DND-41 (cell line): ENCODE measurements at regions not wholly inside any gene's neighbourhood (a gene's known extent, or its start where the extent isn't known, plus 50 kb on each side); places are given as distances from the start of the nearest gene placed in this dataset.
A peak's percentile ranks its signal among the peaks of the same experiment; 100 is the strongest.

ENCODE experiments used
- ATAC-seq: fragments of 200-7000 bp; cut with Tn5 transposase; 3 replicates; pipeline ENCODE4 v1.9.1; 2021; ENCODE audit warnings: low read depth; ENCODE audit not compliant: insufficient read depth
- DNase-seq: peaks from one replicate; pipeline ENCODE4 v3.0.0-alpha.2; 2020
- H2AFZ ChIP-seq: 2 replicates; pipeline ENCODE4 v1.6.0; 2012; ENCODE audit warnings: low read depth, low read length
- H3K27ac ChIP-seq: 2 replicates; pipeline ENCODE4 v1.5.1; 2012; ENCODE audit warnings: low read length, inconsistent platforms
- H3K27me3 ChIP-seq: fragments of 200-600 bp; sonication (generic); 2 replicates; pipeline ENCODE4 v1.6.0; 2012; ENCODE audit warnings: low read length, mild to moderate bottlenecking, inconsistent platforms; ENCODE audit not compliant: insufficient read depth, poor library complexity
- H3K36me3 ChIP-seq: 2 replicates; pipeline ENCODE4 v1.5.1; 2012; ENCODE audit warnings: low read length, inconsistent platforms; ENCODE audit not compliant: insufficient read depth
- H3K4me1 ChIP-seq: 2 replicates; pipeline ENCODE4 v1.5.1; 2012; ENCODE audit warnings: mild to moderate bottlenecking, low read length; ENCODE audit not compliant: insufficient read depth
- H3K4me2 ChIP-seq: 2 replicates; pipeline ENCODE4 v1.6.0; 2012; ENCODE audit warnings: mild to moderate bottlenecking, moderate library complexity, low read length, inconsistent platforms; ENCODE audit not compliant: insufficient read depth
- H3K4me3 ChIP-seq, 2 experiments: fragments of 200-600 bp in 1 of 2; shearing (Covaris generic) in 1 of 2; 2 replicates each; pipeline ENCODE4 v1.5.1; 2012 to 2016; ENCODE audit warnings: inconsistent platforms in 2 of 2, low read length in 2 of 2, mild to moderate bottlenecking in 2 of 2, low read depth in 1 of 2, moderate library complexity in 1 of 2
- H3K79me2 ChIP-seq: 2 replicates; pipeline ENCODE4 v1.6.0; 2012; ENCODE audit warnings: low read length, inconsistent platforms; ENCODE audit not compliant: insufficient read depth
- H3K9ac ChIP-seq: 2 replicates; pipeline ENCODE4 v1.6.0; 2012; ENCODE audit warnings: low read depth, mild to moderate bottlenecking, inconsistent platforms, low read length, moderate library complexity
- H3K9me3 ChIP-seq: 2 replicates; pipeline ENCODE4 v1.5.1; 2012; ENCODE audit warnings: low read length, moderate library complexity, mild to moderate bottlenecking, inconsistent platforms; ENCODE audit not compliant: insufficient read depth, severe bottlenecking
- H4K20me1 ChIP-seq: 2 replicates; pipeline ENCODE4 v1.6.0; 2012; ENCODE audit warnings: low read length; ENCODE audit not compliant: insufficient read depth
- EZH2 ChIP-seq: IDR thresholded peaks from 3 replicates; pipeline ENCODE4 v1.6.1; 2012; ENCODE audit warnings: borderline replicate concordance, low read depth, mild to moderate bottlenecking, moderate library complexity, low read length, inconsistent platforms; ENCODE audit not compliant: severe bottlenecking
- TF ChIP-seq, protein P1 (sequence below): IDR thresholded peaks from 2 replicates; pipeline ENCODE4 v1.5.1; 2012; ENCODE audit warnings: borderline replicate concordance, low read length, moderate library complexity, mild to moderate bottlenecking; ENCODE audit not compliant: poor library complexity, severe bottlenecking; ENCODE audit errors: extremely low read depth

DNA sequence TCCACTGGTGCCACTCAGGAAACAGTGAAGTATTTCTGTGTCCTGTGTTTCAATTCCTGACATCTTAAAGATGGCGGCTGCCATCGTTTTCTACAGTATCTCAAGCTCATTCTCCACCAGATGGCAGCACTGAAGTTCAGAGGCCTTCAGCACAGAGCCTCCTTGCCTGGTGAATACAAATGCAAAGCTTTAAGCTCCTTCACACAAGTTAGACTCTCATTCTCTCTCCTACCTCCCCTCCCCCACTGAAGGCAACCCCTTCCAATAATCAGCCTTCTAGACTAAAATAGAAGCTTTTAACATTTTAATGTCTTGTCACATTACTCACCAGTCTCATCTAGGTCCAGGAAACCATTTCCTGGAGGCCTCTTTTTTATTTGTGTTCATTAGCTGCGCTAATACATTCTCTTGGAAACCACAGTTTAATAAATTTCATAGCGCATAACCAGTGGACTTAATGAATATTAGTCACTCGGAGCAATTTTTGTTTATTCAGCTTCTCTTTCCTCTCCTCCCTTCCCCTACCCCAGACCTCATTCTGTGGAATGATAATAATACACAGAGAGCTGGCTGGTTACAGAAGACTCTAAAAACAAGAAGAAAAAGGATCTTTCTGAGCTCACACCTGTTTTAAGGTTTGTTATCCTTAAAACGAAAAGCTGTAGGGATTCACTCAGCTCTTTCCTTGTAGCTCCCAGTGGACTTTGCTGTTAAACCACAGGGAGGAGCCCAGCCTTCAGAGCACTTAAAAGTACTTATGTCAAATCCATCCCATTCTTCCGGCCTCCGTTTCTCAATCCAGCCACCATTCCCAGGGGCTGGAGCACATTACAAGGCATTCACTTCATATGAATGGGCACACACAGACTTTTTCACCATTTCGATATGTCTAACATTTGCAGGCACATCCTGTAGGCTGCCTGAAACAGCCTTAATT lies 384.9 kb downstream of the HLX start:
- Histone ChIP-seq H2AFZ (peak overlapping the region; percentile 30; the same call in 1 of the 2 replicates), H3K36me3 (no peaks in the 10 kb centered on the region), H3K4me2 (no peak overlapping the region), H3K79me2 (no peaks in the 10 kb centered on the region), H3K4me3 (no peak overlapping the region), H3K27ac (no peak overlapping the region), H3K9ac (no peak overlapping the region), H3K9me3 (no peaks in the 10 kb centered on the region), H3K4me1 (no peaks in the 10 kb centered on the region), H3K27me3 (no peaks in the 10 kb centered on the region), H4K20me1 (no peaks in the 10 kb centered on the region)
- peak; percentile 33 for DNase-seq
- TF ChIP-seq, protein P1, sequence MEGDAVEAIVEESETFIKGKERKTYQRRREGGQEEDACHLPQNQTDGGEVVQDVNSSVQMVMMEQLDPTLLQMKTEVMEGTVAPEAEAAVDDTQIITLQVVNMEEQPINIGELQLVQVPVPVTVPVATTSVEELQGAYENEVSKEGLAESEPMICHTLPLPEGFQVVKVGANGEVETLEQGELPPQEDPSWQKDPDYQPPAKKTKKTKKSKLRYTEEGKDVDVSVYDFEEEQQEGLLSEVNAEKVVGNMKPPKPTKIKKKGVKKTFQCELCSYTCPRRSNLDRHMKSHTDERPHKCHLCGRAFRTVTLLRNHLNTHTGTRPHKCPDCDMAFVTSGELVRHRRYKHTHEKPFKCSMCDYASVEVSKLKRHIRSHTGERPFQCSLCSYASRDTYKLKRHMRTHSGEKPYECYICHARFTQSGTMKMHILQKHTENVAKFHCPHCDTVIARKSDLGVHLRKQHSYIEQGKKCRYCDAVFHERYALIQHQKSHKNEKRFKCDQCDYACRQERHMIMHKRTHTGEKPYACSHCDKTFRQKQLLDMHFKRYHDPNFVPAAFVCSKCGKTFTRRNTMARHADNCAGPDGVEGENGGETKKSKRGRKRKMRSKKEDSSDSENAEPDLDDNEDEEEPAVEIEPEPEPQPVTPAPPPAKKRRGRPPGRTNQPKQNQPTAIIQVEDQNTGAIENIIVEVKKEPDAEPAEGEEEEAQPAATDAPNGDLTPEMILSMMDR: peak; percentile 62
- TF ChIP-seq EZH2: no peak
- ATAC-seq: peak; percentile 58; the same call in 1 of the 3 replicates

DNA sequence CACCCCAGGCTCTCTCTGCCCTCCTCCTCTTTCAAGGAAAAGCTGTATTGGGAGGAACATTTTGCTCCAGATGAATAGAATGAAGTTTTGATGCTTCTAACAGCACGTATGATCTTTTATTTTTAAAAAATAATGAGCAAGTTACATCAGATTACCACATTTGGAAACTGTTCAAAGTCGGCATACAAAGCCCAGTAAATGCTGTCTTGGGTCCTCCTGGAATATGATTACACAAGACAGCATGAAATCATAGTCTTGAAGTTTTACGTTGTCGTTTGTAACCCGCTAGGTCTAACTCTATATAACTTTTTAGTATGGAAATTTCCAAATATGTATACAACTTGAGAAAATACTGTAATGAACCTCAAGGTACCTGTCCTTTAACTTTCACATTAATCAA lies 385.6 kb downstream of the HLX start:
- no peaks in the 10 kb centered on the region for H3K36me3 ChIP-seq
- H3K4me2 ChIP-seq: no peak overlapping the region
- no peaks in the 10 kb centered on the region for H3K4me1 ChIP-seq
- no peak overlapping the region for H3K4me3 ChIP-seq
- H3K27me3 ChIP-seq: no peaks in the 10 kb centered on the region
- no peaks in the 10 kb centered on the region for H4K20me1 ChIP-seq
- H3K27ac ChIP-seq: no peak overlapping the region
- no peak for DNase-seq
- no peak for ATAC-seq
- no peaks in the 10 kb centered on the region for H3K79me2 ChIP-seq
- no peak overlapping the region for H2AFZ ChIP-seq
- H3K9me3 ChIP-seq: no peaks in the 10 kb centered on the region
- TF ChIP-seq, protein P1: no peak
- no peak for TF ChIP-seq EZH2
- H3K9ac ChIP-seq: no peak overlapping the region

DNA sequence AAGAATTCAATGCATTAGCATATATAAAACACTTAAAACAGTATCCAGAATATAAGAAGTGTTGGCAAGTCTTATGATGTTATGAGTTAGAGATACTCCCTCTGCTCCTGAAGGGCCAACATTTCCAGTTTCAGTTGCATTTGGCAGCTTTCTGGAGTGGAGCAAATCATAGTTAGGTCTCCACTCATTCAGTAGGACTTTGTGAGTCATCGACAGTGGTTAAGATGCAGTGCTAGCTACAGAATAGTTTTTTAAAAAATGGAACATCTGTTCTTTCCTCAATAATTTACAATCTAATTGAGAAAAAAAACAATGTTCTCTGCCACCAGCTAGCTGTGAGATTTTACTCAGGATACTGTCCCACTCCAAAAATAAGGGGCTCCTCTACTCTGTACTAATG lies 389.1 kb downstream of the HLX start:
- TF ChIP-seq, protein P1: no peak
- TF ChIP-seq EZH2: no peak
- ATAC-seq: no peak
- DNase-seq: no peak

More for the DNA sequence above, 389.1 kb downstream of the HLX start:
- Histone ChIP-seq H3K27me3 (no peaks in the 10 kb centered on the region), H3K4me3 (no peak overlapping the region), H3K79me2 (no peaks in the 10 kb centered on the region), H3K9ac (no peak overlapping the region), H3K4me1 (no peaks in the 10 kb centered on the region), H2AFZ (no peak overlapping the region), H3K9me3 (no peaks in the 10 kb centered on the region), H3K36me3 (no peaks in the 10 kb centered on the region), H4K20me1 (no peaks in the 10 kb centered on the region), H3K4me2 (no peak overlapping the region), H3K27ac (no peak overlapping the region)
